SU-DHL-6 (cell line): ENCODE measurements at regions not wholly inside any gene's neighbourhood (a gene's known extent, or its start where the extent isn't known, plus 50 kb on each side); places are given as distances from the start of the nearest gene placed in this dataset.

Experiments used
- H2AFZ ChIP-seq: fragments of 200-600 bp; sonication (generic); 2 replicates; pipeline ENCODE4 v1.6.1; 2014; ENCODE audit warnings: low read depth, mild to moderate bottlenecking, moderate library complexity, mixed read lengths, antibody characterized with exemption, low read length; ENCODE audit not compliant: severe bottlenecking
- H3F3A ChIP-seq: fragments of 200-600 bp; shearing (Covaris generic); 2 replicates; pipeline ENCODE4 v1.6.0; 2016; ENCODE audit warnings: antibody characterized with exemption, mild to moderate bottlenecking; ENCODE audit not compliant: insufficient read depth
- H3K27ac ChIP-seq: fragments of 200-600 bp; sonication (generic); 2 replicates; pipeline ENCODE4 v1.5.1; 2016; ENCODE audit warnings: low read depth, mild to moderate bottlenecking, low read length, moderate library complexity, mixed read lengths
- H3K27me3 ChIP-seq: fragments of 200-600 bp; sonication (generic), shearing (Covaris generic); 2 replicates; pipeline ENCODE4 v1.6.0; 2014; ENCODE audit warnings: mild to moderate bottlenecking, low read length
- H3K36me3 ChIP-seq: fragments of 200-600 bp; sonication (generic); 2 replicates; pipeline ENCODE4 v1.6.1; 2014; ENCODE audit warnings: mild to moderate bottlenecking, low read length, mixed read lengths
- H3K4me2 ChIP-seq: fragments of 300-600, 200-600 bp; shearing (Covaris generic), sonication (generic); 2 replicates; pipeline ENCODE4 v1.6.0; 2014; ENCODE audit warnings: low read length, low read depth, mild to moderate bottlenecking; ENCODE audit not compliant: poor library complexity, severe bottlenecking
- H3K4me3 ChIP-seq: fragments of 200-600 bp; sonication (generic); 2 replicates; pipeline ENCODE4 v1.5.1; 2014; ENCODE audit warnings: antibody characterized with exemption, low read length, mild to moderate bottlenecking, mixed read lengths; ENCODE audit not compliant: insufficient read depth, poor library complexity, severe bottlenecking
- H3K79me2 ChIP-seq: fragments of 200-600 bp; sonication (generic); 2 replicates; pipeline ENCODE4 v1.6.1; 2014; ENCODE audit warnings: mild to moderate bottlenecking, low read length, moderate library complexity; ENCODE audit not compliant: insufficient read depth
- H3K9ac ChIP-seq: fragments of 200-600 bp; sonication (generic); 2 replicates; pipeline ENCODE4 v1.7.0; 2014; ENCODE audit warnings: mild to moderate bottlenecking, low read length
- H3K9me2 ChIP-seq: fragments of 200-600 bp; sonication (generic); replicated peaks from 2 replicates; pipeline ENCODE4 v1.6.1; 2014; ENCODE audit warnings: low read length; ENCODE audit not compliant: insufficient read depth
- H3K9me3 ChIP-seq: fragments of 200-600 bp; sonication (generic); 2 replicates; pipeline ENCODE4 v1.6.1; 2014; ENCODE audit warnings: low read length, mixed read lengths; ENCODE audit not compliant: insufficient read depth
- H4K20me1 ChIP-seq: fragments of 200-600 bp; sonication (generic); 2 replicates; pipeline ENCODE4 v1.6.1; 2014; ENCODE audit warnings: low read depth, mild to moderate bottlenecking, antibody characterized with exemption, low read length, moderate library complexity, mixed read lengths
- CTCF ChIP-seq: fragments of 200-600 bp; sonication (generic); IDR thresholded peaks from one replicate; pipeline ENCODE4 v1.5.1; 2017; ENCODE audit warnings: antibody characterized with exemption, mild to moderate bottlenecking, low read length, moderate library complexity; ENCODE audit not compliant: insufficient read depth, poor library complexity, severe bottlenecking
- EZH2phosphoT487 ChIP-seq: fragments of 200-600 bp; sonication (generic), shearing (Covaris generic); conservative IDR thresholded peaks from 2 replicates; pipeline ENCODE4 v1.6.1; 2018; ENCODE audit warnings: mild to moderate bottlenecking, antibody characterized with exemption, low read length, moderate library complexity, mixed read lengths

GRCh38 chr6:130743175-130743574, 84.0 kb upstream of the SMLR1 start:
- Histone ChIP-seq H3F3A (no peaks in the 10 kb centered on the region), H3K9ac (no peak overlapping the region), H3K4me2 (no peak overlapping the region), H3K4me3 (no peak overlapping the region), H3K79me2 (no peaks in the 10 kb centered on the region), H3K27ac (no peak overlapping the region), H3K27me3 (no peaks in the 10 kb centered on the region), H3K9me3 (no peaks in the 10 kb centered on the region), H4K20me1 (no peaks in the 10 kb centered on the region), H3K36me3 (no peaks in the 10 kb centered on the region), H3K9me2 (no peaks in the 10 kb centered on the region), H2AFZ (no peak overlapping the region)
- TF ChIP-seq EZH2phosphoT487 (no peak), CTCF (no peak)

- no peaks in the 10 kb centered on the region; the same call in 1 of the 2 replicates for H3K9me3 ChIP-seq
- H3K79me2 ChIP-seq = no peaks in the 10 kb centered on the region
- H3K9me2 ChIP-seq = no peaks in the 10 kb centered on the region
- TF ChIP-seq CTCF (no peak), EZH2phosphoT487 (no peak)
- no peak overlapping the region for H3K4me3 ChIP-seq
- H3K9ac ChIP-seq = no peak overlapping the region
- H3K27ac ChIP-seq = no peak overlapping the region
- H3K27me3 ChIP-seq = no peaks in the 10 kb centered on the region
- H3F3A ChIP-seq = no peaks in the 10 kb centered on the region
- H3K36me3 ChIP-seq = no peaks in the 10 kb centered on the region
- H4K20me1 ChIP-seq = no peaks in the 10 kb centered on the region
- no peak overlapping the region for H3K4me2 ChIP-seq
- no peak overlapping the region for H2AFZ ChIP-seq
These were observed 82.4 kb upstream of the SMLR1 start for GRCh38 chr6:130744576-130745366.

- no peaks in the 10 kb centered on the region for H4K20me1 ChIP-seq
- no peak for TF ChIP-seq EZH2phosphoT487
- no peak for TF ChIP-seq CTCF
- no peak overlapping the region for H2AFZ ChIP-seq
- no peak overlapping the region for H3K27ac ChIP-seq
- no peaks in the 10 kb centered on the region; the same call in 1 of the 2 replicates for H3K9me3 ChIP-seq
- no peak overlapping the region for H3K4me2 ChIP-seq
- H3K9me2 ChIP-seq = no peaks in the 10 kb centered on the region
- no peak overlapping the region for H3K4me3 ChIP-seq
- no peaks in the 10 kb centered on the region for H3K36me3 ChIP-seq
- H3K9ac ChIP-seq = no peak overlapping the region
- no peaks in the 10 kb centered on the region for H3K79me2 ChIP-seq
- no peaks in the 10 kb centered on the region for H3K27me3 ChIP-seq
- H3F3A ChIP-seq = no peaks in the 10 kb centered on the region
These were observed 79.2 kb upstream of the SMLR1 start for GRCh38 chr6:130748041-130748440.
